HG02610 (cell line): ENCODE measurements at regions not wholly inside any gene's neighbourhood (a gene's known extent, or its start where the extent isn't known, plus 50 kb on each side); places are given as distances from the start of the nearest gene placed in this dataset.
"Not testable (repeated sequence)": the region's sequence is repeated elsewhere in the genome, so short reads cannot be mapped to it uniquely, and the experiment has no call there.

Experiments
- ATAC-seq: cut with Tn5 transposase; IDR thresholded peaks from one replicate; pipeline ENCODE4 v1.9.1; 2021; ENCODE audit warnings: mild to moderate bottlenecking, moderate library complexity; ENCODE audit not compliant: unreplicated experiment

DNA sequence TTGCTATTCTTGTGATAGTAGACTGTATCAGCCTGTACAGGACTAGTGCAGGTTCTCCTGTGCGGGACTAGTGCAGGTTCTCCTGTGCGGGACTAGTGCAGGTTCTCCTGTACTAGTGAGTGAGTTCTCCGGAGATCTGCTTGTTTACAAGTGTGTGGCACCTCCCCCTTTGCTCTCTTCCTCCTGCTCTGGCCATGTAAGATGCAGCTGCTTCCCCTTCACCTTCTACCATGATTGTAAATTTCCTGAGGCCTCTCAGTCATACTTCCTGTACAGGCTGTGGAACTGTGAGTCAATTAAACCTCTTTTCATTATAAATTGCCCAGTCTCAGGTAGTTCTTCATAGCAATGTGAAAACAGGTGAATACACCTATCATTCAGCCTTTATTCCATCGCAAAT lies 289.6 kb downstream of the TEX29 start:
- ATAC-seq: no peak

DNA sequence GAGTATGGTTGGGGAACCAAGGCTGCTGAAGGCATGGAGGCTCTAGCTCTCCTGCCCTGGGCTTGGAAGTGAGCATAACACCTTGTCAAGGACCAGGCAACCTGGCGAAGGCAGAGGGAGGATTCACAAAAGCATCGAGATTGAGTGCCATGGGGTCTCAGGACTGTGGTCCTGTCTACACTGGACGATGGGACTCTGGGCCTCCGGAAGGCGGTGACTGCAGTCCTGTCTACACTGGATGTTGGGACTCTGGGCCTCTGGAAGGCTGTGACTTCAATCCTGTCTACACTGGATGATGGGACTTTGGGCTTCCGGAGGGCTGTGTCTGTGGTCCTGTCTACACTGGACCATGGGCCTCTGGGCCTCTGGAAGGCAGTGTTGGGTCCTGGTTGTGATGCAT lies 290.4 kb downstream of the TEX29 start:
- no peak for ATAC-seq

DNA sequence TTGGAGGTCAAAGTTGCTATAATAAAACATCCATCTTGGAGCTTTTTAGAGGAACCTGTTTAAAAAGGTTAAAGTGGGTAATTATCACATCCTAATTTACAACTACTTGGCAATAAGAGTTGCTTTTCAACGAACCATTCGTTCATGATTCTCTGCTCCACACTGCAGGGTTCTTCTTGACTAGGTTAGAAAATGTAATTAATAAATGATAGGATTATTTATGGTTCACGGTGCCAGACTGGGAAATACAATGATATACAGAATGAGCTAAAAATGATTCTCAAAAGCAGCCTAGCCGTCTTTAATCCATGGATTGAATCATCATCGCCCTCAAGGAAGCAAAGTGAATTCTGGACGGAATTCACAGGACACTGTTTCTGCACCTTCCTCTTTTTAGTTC lies 291.2 kb downstream of the TEX29 start:
- ATAC-seq: no peak

DNA sequence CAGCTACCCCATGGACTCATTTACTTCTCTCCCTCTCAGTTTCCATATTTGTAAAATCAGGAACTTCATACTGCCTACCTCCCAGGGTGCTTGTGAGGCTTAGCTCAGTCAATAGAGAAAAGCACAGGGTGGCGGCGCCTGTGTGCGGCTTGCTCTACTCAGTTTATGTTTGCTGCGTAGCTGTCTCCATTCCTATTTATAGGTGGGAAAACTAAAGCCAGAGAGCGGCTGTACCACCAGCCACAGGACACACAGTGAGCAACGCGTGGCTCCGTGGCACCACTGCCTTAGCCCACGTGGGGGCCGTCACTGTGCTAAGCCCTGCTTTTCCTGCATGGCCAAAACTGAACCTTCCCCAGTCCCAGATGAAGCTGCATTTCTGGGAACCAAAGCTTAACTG lies 292.4 kb downstream of the TEX29 start:
- no peak for ATAC-seq

DNA sequence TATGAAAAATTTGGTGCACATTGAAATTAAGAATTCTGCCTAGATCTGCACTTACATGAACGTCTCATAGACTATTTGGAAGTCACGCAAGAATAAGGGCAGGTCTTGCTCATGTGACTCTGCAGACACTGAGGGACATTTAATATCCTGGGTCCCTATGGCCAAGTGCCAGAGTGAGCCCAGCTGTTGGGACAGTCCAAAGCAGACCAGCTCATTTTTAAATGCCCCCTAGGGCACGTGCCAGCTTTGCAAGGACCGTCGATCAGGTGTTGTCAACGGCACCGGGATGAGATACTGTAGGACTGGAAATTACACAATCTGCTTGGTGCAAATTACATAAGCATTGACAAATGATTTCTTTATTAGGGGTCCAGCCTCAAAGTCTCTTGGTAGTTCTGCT lies 293.6 kb downstream of the TEX29 start:
- no peak for ATAC-seq

DNA sequence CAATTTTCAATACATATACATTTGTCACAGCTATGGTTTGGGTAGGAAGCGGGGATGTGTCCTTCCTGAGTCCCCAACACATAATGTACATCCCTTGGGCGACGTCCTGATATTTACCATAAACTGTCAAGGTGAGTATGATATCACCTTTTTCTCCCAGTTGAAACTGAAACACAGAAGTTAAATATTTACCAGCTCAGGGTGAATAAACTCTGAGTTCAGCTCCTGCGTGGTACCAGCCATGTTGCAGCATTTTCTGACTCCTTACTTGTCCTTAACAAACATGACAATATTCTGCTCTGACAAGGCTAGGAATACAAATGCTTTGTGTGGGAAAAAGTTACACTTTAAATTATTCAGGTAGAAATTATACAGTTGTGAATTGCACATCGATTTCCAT lies 294.2 kb downstream of the TEX29 start:
- no peak for ATAC-seq

DNA sequence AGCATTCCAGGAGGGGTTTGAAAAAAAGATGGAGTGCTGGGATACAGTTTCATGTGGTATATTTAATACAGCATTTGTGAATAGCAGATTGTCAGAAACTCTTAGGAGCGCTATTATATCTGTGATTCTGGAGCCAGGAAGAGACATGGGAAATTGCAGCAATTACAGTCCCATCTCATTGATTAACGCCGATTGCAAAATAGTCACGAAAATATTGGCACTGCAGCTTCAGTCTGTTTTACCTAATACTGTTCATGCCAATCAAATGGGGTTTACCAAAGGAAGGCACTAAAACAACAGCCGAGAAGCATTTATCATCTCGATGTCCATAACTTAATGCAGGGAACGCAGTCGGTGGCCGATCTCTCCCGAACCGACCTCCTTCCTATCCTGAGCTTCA lies 295.8 kb downstream of the TEX29 start:
- ATAC-seq: no peak

DNA sequence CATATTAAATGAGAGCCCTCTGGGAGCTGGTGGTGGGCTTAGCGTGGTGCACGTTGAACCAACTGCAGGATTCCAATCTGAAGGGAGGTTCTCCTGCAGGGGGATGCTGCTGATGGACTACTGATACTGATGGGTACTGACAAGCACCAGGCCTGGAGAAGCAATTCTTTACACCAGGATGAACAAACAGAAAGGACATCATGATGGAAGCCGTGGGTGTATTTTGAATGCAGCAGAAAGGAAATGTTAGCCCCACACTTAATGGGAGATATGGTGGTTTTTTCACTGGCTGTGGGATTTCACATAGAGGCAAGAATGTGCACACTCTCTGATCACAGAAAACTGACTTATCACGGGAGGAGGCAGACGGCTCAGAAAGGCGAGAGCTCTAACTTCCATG lies 299.7 kb downstream of the TEX29 start:
- no peak for ATAC-seq

DNA sequence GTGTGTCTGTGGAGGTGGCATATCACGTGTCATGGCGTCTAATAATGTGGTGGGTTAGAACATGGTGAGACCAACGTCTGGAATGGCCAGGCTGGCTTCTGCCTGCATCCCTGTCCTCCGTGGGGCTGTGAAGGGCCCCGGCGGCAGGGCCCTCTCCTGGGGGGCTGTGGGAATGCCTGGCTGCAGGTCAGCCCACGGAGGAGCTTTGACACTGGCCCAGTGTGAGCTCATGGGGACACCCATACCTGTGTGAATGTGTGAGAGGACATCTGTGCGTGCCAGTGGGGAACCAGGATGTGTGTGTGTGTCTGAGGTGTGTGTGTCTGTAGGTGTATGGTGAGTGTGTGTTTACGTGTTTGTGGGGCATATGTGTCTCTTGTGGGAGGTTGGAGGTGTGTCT lies 300.1 kb downstream of the TEX29 start:
- ATAC-seq: no peak

DNA sequence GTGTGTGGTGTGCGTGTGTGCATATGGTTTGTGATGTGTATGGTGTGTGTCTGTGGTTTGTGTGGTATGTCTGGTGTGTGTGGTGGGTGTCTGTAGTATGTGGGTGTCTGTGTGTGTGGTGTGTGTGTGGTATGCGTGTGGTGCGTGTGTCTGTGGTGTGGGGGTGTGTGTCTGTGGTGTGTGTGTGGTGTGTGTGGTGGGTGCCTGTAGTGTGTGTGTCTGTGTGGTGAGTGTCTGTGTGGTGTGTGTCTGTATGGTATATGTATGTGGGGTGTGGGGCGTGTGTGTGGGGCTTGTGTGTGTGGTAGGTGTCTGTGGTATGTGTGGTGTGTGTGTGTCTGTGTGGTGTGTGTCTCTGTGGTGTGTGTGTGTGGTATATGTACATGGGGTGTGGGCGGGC lies 300.7 kb downstream of the TEX29 start:
- no peak for ATAC-seq

DNA sequence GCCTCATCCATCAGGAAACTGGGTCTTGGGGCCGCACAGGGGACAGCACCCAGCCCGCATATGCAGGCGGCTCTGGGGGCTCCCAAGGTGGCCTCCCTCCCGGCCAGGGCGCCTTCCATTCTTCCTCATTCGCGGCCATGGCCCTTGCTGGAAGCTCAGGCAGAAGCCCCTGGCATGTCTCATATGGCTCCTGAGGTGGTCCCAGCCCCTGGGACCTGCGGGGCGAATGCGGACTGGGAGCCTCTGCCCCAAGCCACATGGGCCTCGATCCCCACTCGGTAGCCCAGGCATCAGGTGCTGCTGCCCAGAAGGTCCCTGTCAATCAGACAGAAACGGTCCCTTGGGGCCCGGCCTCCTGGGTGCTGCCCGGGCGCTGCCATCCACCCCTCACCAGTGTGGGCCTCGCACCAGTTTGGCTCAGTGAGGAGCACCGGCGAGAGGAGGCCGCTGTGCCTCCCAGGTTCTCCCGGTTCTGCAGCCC lies 301.6 kb downstream of the TEX29 start:
- ATAC-seq: no peak

DNA sequence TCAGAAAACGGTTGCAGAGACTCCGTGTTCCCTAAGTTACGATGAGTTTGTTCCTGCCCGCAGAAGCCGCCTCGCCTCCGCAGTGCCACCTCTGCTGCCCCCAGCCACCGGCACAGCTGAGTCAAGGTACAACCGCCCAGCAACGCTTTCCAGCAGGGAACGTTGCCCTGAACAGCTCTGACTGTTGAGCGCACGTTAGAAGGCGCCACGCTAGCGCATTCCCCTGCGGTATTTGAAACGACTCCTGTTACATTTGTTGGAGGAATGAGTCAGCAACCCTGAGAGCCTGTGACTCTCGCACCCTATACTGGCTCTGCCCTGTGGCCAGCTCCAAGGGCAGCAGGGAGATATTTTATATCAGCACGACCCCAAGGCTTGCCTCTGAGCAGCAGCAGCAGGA lies 302.8 kb downstream of the TEX29 start:
- ATAC-seq: no peak

DNA sequence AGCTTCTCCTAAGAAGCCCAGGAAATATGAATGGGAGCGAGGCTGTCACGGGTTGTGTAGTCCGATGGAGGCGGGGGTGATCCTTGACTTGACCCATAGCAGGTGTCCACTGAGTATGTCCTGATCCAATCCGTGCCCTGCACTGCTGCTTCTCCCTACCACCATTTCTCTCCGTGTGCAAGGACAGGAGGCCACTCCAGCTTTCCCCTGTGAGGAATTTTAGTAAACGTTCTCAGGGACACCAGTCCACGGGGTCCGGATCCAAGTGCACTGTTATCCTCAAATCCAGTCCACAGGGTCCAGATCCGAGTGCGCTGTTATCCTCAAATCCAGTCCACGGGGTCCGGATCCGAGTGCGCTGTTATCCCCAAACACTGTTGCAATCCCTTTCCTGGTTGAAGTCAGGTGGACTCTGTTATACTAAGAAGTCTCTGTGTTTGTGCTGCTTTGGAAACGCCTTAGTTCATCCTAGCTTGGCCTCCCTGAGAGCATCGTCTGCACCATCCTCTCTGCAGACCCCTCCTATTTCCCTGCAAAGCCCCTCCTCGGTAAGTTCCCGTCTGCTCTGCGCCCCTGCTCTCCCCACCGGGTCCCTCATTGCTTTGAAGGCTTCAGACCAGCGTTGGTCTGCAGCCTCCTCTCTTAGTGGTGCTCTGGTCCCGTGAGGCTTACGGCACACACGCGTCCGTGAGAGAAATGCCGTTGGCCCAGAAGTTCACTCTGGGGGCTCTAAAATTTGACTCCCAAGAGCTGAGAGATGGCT lies 303.5 kb downstream of the TEX29 start:
- no peak for ATAC-seq

DNA sequence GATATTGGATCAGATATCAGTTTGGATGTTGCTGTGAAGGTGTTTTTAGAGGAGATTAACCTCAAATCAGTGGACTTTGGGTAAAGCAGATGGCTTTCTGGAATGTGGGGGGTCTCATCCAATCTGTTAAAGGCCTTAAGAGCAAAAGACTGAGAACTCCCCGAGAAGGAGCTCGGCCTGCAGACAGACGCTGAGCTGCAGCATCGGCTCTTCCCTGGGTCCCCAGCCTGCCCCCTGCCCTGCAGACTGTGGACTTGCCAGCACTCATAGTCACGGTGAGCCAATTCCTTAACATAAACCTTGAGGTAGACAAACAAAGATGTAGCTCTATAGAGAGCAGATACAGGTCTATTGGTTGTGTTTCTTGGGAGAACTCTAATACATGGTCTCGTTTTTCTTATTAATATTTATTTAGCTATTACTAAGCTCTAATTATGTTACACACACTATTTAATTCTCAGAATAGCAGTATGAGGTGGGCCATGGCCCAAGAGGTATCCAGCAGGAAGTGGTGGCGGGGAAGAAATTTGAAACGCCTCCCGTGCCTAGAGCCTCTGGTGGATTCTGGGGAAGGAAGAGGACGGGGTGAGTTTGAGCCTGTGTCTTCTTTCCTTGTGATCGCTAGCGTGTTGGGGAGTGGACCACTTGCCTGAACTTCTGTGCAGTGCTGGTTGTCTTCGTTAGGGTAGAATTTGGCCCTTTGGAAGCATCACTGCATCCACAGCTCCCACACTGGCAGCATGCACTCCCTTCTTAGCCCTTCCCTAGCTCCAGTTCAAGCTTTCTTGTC lies 305.3 kb downstream of the TEX29 start:
- no peak for ATAC-seq

DNA sequence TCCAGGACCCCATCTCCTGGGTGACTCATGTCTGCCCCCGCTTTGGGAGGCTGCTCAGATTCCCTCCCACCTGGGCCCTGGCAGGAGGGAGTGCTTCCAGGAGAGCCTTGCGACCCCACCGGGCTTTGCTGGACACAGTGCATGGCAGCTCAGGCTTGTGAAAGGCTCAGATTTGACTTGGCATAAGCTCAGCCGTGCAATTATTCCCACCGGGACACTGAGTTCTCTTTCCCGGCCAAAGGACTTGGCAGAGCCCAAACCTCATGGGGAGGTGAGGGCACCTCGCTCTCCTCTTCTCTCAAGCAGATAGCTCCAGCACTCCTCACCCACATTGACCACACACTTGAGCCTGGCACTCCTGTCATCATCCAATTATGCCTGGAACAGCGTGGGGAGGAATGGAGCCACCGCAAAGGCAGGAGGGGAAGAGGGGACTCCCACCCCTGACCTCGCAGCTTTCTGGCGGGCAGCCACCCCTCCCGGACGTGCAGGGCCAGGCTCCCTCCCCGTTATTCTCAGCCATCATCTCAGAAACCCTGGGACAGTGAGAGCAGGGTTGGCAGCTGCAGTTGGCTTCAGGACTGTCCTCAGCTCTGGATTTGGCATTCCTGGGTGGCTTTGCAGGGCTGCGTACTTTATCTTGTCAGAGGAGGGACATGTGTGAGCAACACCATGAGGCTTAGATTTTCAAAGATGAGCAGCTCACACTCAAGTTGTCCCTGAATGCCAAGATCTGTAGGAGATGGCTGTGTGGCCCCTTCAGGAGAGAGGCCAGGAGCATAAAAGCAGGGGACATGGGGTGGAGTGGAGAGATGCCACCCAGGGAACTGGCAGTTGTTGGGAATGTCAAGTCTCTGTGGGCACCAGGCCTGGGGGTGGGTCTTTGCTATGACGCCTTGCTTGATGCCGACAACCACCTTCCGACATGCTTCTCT lies 306.2 kb downstream of the TEX29 start:
- no peak for ATAC-seq

DNA sequence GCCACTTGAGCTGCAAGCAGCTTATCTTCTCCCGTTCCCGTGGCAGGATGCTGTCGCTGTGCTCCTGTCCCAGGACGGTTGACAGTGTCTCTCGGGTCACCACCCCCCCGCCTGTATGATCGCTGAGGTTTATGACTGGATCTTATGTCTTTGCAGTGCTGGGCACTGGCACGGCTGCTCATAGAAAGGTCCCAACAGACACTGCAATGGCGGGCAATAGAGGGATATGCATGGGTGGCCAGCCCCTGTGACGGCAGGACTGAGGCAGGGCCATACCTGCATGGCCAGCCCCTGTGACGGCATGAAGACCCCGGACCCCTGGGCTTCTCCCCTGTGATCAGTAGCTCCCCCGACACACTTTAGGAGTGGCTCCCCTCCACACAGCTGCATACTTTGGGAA lies 307.2 kb downstream of the TEX29 start:
- no peak for ATAC-seq

DNA sequence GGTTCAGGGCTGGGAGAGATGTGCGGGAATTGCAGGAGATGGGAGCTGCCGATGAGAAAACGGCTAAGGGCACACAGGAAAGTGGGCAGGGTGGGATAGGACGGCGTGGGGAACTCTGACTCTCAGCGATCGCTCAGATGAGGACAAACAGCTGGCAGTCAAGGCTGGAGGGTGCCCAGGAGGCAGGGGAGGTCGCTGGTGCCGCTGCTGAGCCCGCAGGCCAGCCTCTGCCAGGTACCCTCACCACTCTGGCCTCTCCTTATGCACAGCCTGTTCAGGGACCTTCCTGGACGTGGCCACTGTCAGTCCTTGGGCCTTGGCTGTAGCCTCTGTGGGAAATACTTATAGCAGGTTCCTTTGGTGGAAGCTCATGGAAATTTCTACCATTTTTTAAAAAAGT lies 308.6 kb downstream of the TEX29 start:
- ATAC-seq: no peak

DNA sequence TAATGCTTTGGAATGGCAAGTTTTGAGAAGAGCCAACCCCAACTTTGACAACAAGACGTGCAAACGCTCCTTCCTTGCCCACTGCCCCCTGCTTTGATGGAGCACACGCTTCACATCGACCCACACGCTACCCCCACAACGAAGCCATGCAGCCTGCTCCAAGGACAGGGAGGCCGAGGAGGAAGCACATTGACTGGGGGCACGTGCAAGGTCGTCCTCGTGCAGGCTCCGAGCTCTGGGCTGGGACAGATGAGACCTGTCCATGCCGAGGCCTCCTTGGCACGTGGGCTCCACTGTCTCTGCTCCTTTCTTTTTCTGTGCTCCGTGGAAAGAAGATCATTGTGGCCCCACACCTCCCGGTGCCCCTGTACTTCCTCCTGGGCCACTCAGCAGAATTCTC lies 309.0 kb downstream of the TEX29 start:
- no peak for ATAC-seq

DNA sequence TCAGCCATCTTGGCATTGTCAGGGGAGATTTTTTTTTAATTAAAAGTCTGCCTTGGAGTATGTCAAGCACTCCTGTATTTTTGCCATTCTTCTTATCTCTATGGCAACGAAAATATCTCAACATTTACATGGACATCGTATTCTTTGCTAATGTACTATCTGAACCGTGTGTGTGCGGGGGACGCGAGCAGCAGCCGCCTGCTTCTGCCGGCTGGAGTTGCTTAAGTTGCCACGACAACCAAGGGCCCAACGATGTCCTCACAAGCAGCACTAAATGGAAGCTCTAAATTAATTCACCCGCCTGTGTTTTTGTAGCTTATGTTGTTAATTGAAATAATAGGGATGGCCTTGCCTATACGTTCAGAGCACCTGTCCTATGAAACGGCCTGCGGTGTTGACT lies 309.5 kb downstream of the TEX29 start:
- no peak for ATAC-seq

DNA sequence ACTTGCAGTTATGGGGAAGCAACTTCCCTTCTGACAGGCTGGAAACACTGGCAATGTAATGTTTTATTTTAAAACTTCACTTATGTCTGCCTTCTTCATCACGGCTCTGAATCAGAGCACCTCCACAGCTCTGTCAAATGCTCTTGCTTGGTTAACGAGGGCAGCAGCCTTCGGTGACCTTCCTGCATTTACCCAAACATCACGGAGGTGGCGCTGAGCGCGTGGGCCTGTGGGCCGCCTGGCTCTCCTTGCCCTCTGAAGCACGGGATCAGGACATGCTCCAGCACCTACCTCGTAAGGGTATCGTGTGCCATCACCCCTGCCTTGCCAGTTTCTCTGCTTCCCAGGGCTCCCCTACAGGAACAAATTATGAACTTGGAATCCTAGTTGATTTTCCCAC lies 310.0 kb downstream of the TEX29 start:
- no peak for ATAC-seq

DNA sequence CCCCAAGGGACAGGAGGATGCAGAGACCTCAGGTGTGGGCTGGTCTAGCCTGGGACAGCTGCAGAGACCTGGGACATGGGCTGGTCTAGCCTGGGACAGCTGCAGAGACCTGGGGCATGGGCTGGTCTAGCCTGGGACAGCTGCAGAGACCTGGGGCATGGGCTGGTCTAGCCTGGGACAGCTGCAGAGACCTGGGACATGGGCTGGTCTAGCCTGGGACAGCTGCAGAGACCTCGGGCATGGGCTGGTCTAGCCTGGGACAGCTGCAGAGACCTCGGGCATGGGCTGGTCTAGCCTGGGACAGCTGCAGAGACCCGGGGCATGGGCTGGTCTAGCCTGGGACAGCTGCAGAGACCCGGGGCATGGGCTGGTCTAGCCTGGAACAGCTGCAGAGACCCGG lies 310.8 kb downstream of the TEX29 start:
- ATAC-seq: not testable (repeated sequence)
